ENCODE measurements at regions not wholly inside any gene's neighbourhood (a gene's known extent, or its start where the extent isn't known, plus 50 kb on each side); places are given as distances from the start of the nearest gene placed in this dataset.

- Histone ChIP-seq H4K20me1 (ENCODE audit: control insufficient read depth, insufficient read depth, insufficient read length) (no peaks in the 10 kb centered on the region), H2BK12ac (ENCODE audit: insufficient read length, low read depth, low read length) (no peak overlapping the region), H3K27me3 (ENCODE audit: insufficient read depth, low read length) (no peaks in the 10 kb centered on the region), H3K27ac (ENCODE audit: insufficient read length, low read depth, low read length) (no peak overlapping the region), H3K23me2 (ENCODE audit: insufficient read length, low read depth, low read length, poor library complexity, severe bottlenecking) (no peaks in the 10 kb centered on the region), H3K9ac (ENCODE audit: extremely low read depth, insufficient read length, low read length) (no peak overlapping the region), H3K4ac (ENCODE audit: low read depth, low read length) (no peak overlapping the region), H3K4me2 (ENCODE audit: insufficient read depth, insufficient read length, low read length) (no peak overlapping the region), H3K79me2 (ENCODE audit: insufficient read depth, low read length) (no peaks in the 10 kb centered on the region), H3K4me1 (ENCODE audit: insufficient read depth, low read length) (no peaks in the 10 kb centered on the region; the same call in 1 of the 2 replicates), H4K91ac (ENCODE audit: insufficient read length, low read depth, low read length) (no peak overlapping the region), H4K8ac (replicated peaks; ENCODE audit: insufficient read length, low read depth, low read length) (no peak overlapping the region), H3K23ac (ENCODE audit: insufficient read length, low read depth, low read length) (no peak overlapping the region), H2BK20ac (ENCODE audit: low read depth, low read length, poor library complexity, severe bottlenecking) (no peak overlapping the region), H3K79me1 (ENCODE audit: insufficient read depth, low read depth, low read length, poor library complexity, severe bottlenecking) (no peaks in the 10 kb centered on the region), H2BK5ac (ENCODE audit: insufficient read length, low read length) (no peak overlapping the region), H3K18ac (ENCODE audit: insufficient read length, low read depth, low read length) (no peak overlapping the region), H3K14ac (ENCODE audit: insufficient read depth, low read length) (no peak overlapping the region), H2AK5ac (ENCODE audit: insufficient read length, low read length) (no peak overlapping the region), H3K9me3 (ENCODE audit: control insufficient read depth, low read depth, low read length) (no peaks in the 10 kb centered on the region), H3K56ac (ENCODE audit: insufficient read length, low read depth, low read length) (no peak overlapping the region), H2AFZ (ENCODE audit: low read length) (no peak overlapping the region), H2BK120ac (ENCODE audit: low read depth, low read length, poor library complexity, severe bottlenecking) (no peak overlapping the region), H3T11ph (ENCODE audit: low read length) (no peak overlapping the region), H2BK15ac (ENCODE audit: low read depth, low read length) (no peak overlapping the region), H4K5ac (ENCODE audit: insufficient read length, low read depth, low read length) (no peak overlapping the region)
- Mint-ChIP-seq H3K4me1 (peaks cover 2 to 8% of the 10 kb centered on the region in 2 experiments; a peak in 2 of 4 replicates), H3K27ac (no peak overlapping the region), H3K27me3 (ENCODE audit: low read depth) (no peaks in the 10 kb centered on the region), H3K4me3 (no peak overlapping the region), H3K36me3 (ENCODE audit: insufficient read depth in 1 of 3, low read depth in 3 of 3) (peaks cover 0 to 2% (median 0%) of the 10 kb centered on the region in 3 experiments; a peak in 2 of 7 replicates), H3K9me3 (peaks cover 2 to 6% of the 10 kb centered on the region in 2 experiments; a peak in 3 of 5 replicates)
- no peak for DNase-seq
- WGBS (ENCODE audit: extremely low coverage, insufficient read length, low lambda C conversion rate): no CpG with 5 or more reads among the region's 4 CpGs
- no peak for TF ChIP-seq CTCF (conservative IDR thresholded peaks at IDR 0.05)
Measured at GRCh38 chr13:107018285-107018684, 450.3 kb upstream of the ARGLU1 start.

All from H9 (cell line).